GM12865 (cell line): ENCODE measurements at regions not wholly inside any gene's neighbourhood (a gene's known extent, or its start where the extent isn't known, plus 50 kb on each side); places are given as distances from the start of the nearest gene placed in this dataset.

Experiments used
- DNase-seq: peaks from one replicate; pipeline ENCODE4 v3.0.0; 2010; ENCODE audit warnings: low read depth
- H3K4me3 ChIP-seq: 2 replicates; pipeline ENCODE4 v1.5.1; 2011; ENCODE audit warnings: mild to moderate bottlenecking, low read depth, low read length, control low read depth
- TF ChIP-seq, protein P1 (sequence below): IDR thresholded peaks from 2 replicates; pipeline ENCODE4 v1.5.1; 2011; ENCODE audit warnings: low read length, control low read depth, low read depth, inconsistent platforms; ENCODE audit not compliant: insufficient read depth; ENCODE audit errors: missing control alignments

DNA sequence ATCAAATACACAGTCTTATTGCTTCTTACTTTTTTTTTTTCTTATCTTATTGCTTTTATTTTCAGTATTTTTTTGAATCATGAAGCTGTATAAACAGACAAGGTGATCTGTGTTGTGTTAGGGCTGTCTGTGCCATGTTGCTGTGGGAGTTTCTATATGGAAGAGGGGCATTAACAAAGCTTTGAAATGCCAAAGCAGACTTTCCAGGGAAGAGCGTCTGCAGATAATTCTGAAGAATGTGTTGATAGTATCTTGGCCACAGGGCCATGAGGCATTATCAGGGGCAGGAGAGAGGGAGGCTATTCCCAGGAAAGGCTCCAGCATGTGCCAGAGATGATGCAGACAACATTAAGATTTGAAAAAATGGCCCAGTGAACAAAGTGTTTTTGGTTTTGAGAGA lies 354.5 kb downstream of the UTRN start:
- no peak overlapping the region for H3K4me3 ChIP-seq
- TF ChIP-seq, protein P1, sequence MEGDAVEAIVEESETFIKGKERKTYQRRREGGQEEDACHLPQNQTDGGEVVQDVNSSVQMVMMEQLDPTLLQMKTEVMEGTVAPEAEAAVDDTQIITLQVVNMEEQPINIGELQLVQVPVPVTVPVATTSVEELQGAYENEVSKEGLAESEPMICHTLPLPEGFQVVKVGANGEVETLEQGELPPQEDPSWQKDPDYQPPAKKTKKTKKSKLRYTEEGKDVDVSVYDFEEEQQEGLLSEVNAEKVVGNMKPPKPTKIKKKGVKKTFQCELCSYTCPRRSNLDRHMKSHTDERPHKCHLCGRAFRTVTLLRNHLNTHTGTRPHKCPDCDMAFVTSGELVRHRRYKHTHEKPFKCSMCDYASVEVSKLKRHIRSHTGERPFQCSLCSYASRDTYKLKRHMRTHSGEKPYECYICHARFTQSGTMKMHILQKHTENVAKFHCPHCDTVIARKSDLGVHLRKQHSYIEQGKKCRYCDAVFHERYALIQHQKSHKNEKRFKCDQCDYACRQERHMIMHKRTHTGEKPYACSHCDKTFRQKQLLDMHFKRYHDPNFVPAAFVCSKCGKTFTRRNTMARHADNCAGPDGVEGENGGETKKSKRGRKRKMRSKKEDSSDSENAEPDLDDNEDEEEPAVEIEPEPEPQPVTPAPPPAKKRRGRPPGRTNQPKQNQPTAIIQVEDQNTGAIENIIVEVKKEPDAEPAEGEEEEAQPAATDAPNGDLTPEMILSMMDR: no peak
- DNase-seq: no peak

DNA sequence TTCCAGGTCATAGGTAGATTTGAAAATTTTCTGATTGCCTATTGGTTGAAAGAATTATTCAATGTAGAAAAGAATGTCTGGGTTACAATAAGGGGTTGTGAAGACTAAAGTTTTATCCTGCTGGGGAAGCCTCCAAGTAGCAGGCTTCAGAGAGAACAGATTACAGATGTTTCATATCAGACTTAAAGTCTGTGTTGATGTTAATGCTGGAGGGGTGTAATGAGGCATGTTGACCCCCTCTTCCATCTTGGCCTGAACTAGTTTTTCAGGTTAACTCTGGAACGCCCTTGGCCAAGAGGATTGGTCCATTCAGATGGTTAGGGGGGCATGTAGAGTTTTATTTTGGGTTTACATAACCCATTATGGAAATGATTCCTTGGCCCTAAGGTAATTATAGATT lies 356.2 kb downstream of the UTRN start:
- H3K4me3 ChIP-seq: no peak overlapping the region
- TF ChIP-seq, protein P1: no peak
- no peak for DNase-seq

DNA sequence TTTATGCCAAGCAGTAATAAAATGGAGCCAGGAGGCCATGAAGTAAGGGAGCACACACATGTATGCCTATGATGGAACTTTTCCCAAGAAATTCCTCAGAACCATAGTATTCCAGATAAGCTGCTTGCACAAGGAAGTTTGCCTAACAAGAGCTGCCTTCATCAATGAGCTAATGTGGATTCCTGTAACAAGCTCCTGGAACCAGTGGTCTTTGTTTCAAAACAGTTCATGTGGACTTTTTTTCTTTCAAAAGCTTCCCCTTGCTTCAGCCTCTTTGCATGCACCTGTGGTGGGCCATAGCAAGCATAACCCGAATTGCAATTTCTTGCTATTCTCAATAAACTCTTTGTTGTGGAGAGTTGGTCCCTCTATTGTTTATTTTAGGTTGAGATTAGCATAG lies 359.6 kb downstream of the UTRN start:
- no peak overlapping the region for H3K4me3 ChIP-seq
- DNase-seq: no peak
- TF ChIP-seq, protein P1: no peak

GRCh38 chr6:144646093-144647056 lies 361.2 kb downstream of the UTRN start:
- no peak overlapping the region for H3K4me3 ChIP-seq
- TF ChIP-seq, protein P1: no peak
- DNase-seq: no peak

DNA sequence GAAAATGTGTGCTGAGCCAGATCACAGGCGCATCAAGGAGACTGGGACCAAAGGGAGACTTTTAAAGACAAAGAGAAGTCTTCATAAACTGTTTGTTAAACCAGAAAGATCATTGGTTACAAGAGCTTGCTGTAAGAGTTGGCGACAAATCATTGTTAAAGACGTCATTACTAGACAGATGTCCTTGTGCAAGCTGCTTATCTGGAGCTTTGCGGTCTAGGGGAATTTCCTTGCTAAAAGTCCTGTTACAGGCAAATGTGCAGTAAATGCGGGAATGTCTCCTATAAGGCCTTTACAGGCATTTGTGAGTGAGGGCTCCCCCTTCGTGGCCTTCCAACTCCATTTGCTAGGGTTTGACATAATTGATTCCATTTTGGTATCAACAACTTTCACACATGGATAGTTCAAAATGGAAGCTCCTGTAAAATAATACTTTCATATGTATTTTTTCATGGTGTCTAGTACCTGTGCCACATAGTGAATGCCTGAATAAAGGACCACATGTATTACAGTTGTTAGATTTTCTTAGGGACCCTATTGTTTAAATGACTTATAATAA lies 362.4 kb downstream of the UTRN start:
- no peak for DNase-seq

DNA sequence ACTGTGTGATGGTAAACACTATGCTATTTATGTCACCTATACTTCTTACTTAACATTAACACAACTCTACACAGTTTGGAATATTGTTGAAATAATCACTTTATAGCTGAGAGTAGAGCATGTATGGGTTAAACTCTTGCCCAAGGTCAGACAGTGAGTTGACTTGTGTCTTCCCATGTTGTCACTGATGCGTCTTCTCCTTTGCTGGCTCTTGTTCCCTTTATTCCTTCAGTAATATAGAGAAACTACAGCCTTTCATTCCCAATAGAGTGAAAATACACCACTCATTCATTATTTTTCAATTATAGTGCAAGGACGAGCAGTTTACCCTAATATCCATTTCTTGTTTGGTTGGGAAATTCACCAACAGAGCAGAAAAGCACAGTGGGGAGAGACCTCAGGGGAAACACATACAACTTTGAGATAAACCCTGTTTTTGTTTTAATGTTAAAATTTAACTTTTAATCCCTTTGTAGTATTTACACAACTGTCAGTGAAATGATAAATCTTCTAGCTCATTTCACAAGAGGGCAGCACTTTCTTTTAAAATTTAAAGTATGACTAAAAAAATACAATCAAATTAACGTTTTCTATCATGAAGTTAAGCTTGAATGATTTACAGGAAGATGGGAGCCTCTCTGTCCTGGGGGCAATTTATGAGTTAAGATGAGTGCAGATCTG lies 363.0 kb downstream of the UTRN start:
- DNase-seq: no peak
- TF ChIP-seq, protein P1: no peak
- no peak overlapping the region for H3K4me3 ChIP-seq

More for the DNA sequence above, 362.4 kb downstream of the UTRN start:
- TF ChIP-seq, protein P1: no peak
- H3K4me3 ChIP-seq: no peak overlapping the region
